CD4-positive, alpha-beta T cell (primary cell): ENCODE measurements at regions not wholly inside any gene's neighbourhood (a gene's known extent, or its start where the extent isn't known, plus 50 kb on each side); places are given as distances from the start of the nearest gene placed in this dataset.

Experiments used
- ATAC-seq: fragments of 200-7000 bp; cut with Tn5 transposase; one replicate; pipeline ENCODE4 v1.10.0; 2022; ENCODE audit warnings: mild to moderate bottlenecking; ENCODE audit not compliant: poor library complexity
- CTCF ChIA-PET: fragments of 350-600 bp; sonication (Branson Sonifier 250); formaldehyde crosslinking; loops from one replicate; lab custom pipeline; 2021; ENCODE audit warnings: antibody characterized with exemption, inconsistent platforms; lab: Charles Lee
- POLR2A ChIA-PET: fragments of 350-600 bp; sonication (Branson Sonifier 250); formaldehyde crosslinking; loops from one replicate; lab custom pipeline; 2021; ENCODE audit warnings: antibody characterized with exemption, inconsistent platforms; lab: Charles Lee
- DNase-seq, 14 experiments: peaks; one replicate each; pipeline ENCODE4 v3.0.0-alpha.2; 2013 to 2020; ENCODE audit warnings: mixed read lengths in 2 of 14
- H3K27ac ChIP-seq, 2 donors: one replicate each; pipeline versions ENCODE4 v1.5.1 to v1.7.0; 2013; ENCODE audit warnings: low read length in 2 of 2, low read depth in 1 of 2, mild to moderate bottlenecking in 1 of 2
- H3K27me3 ChIP-seq, 2 experiments: 1 replicate in 1 of 2; 2 replicates in 1 of 2; pipeline versions ENCODE4 v1.6.1 to v1.7.0; 2013; ENCODE audit warnings: low read length in 2 of 2, control low read depth in 1 of 2, mild to moderate bottlenecking in 1 of 2, moderate library complexity in 1 of 2; ENCODE audit not compliant: insufficient read depth in 2 of 2, control insufficient read depth in 1 of 2
- H3K36me3 ChIP-seq: one replicate; pipeline ENCODE4 v1.6.1; 2013; ENCODE audit warnings: low read length, control low read depth; ENCODE audit not compliant: insufficient read depth
- H3K4me1 ChIP-seq: one replicate; pipeline ENCODE4 v1.6.1; 2013; ENCODE audit warnings: low read length, control low read depth; ENCODE audit not compliant: insufficient read depth
- H3K4me3 ChIP-seq: one replicate; pipeline ENCODE4 v1.5.1; 2013; ENCODE audit warnings: mild to moderate bottlenecking, low read length, moderate library complexity
- H3K9me3 ChIP-seq, 2 experiments: 1 replicate in 1 of 2; 2 replicates in 1 of 2; pipeline versions ENCODE4 v1.6.1 to v1.7.0; 2013; ENCODE audit warnings: low read length in 2 of 2, mild to moderate bottlenecking in 2 of 2, control low read depth in 1 of 2, moderate library complexity in 1 of 2; ENCODE audit not compliant: control insufficient read depth in 1 of 2, insufficient read depth in 1 of 2
- H3K27ac Mint-ChIP-seq: one replicate; pipeline ENCODE4 v1.8.0; 2020; ENCODE audit warnings: mixed read lengths
- H3K27me3 Mint-ChIP-seq: one replicate; pipeline ENCODE4 v1.8.0; 2021; ENCODE audit warnings: mixed read lengths
- H3K36me3 Mint-ChIP-seq: one replicate; pipeline ENCODE4 v1.8.0; 2021; ENCODE audit warnings: low read depth, mixed read lengths
- H3K4me1 Mint-ChIP-seq: one replicate; pipeline ENCODE4 v1.8.0; 2021; ENCODE audit warnings: low read depth, mixed read lengths
- H3K4me3 Mint-ChIP-seq: one replicate; pipeline ENCODE4 v1.8.0; 2020; ENCODE audit warnings: mild to moderate bottlenecking, mixed read lengths
- H3K9me3 Mint-ChIP-seq: one replicate; pipeline ENCODE4 v1.8.0; 2020; ENCODE audit warnings: mixed read lengths
- CTCF ChIP-seq: fragments of 200-600 bp; IDR thresholded peaks from one replicate; pipeline ENCODE4 v1.8.0; 2022; ENCODE audit warnings: antibody characterized with exemption, mild to moderate bottlenecking
- intact Hi-C, 2 experiments: fragments of 100-400 bp; cut with DNase I in 1 of 2; cut with micrococcal nuclease in 1 of 2; formaldehyde crosslinking; loops; one replicate each; pipeline versions ENCODE4 v1.15.1 to v1.9.0; 2023 to 2025; cut with DNase I, micrococcal nuclease

GRCh38 chr1:238649200-238649599 lies 737.2 kb upstream of the CHRM3 start:
- CTCF ChIA-PET = interaction anchor here (1.8 kb wide), 1 partner anchor 11 kb away, joined by 3 read pairs; no protein-coding TSS in a partner anchor
- no peaks in the 10 kb centered on the region for H3K36me3 ChIP-seq
- no peak overlapping the region for H3K4me3 ChIP-seq
- H3K4me1 Mint-ChIP-seq = no peaks in the 10 kb centered on the region
- no peak overlapping the region for H3K27ac ChIP-seq
- H3K27ac Mint-ChIP-seq = no peak overlapping the region
- no peak overlapping the region for H3K4me3 Mint-ChIP-seq
- H3K4me1 ChIP-seq = no peaks in the 10 kb centered on the region
- no peaks in the 10 kb centered on the region for H3K27me3 ChIP-seq
- ATAC-seq (no peak), DNase-seq (no peak)
- H3K9me3 Mint-ChIP-seq = peaks cover 4% of the 10 kb centered on the region
- no peaks in the 10 kb centered on the region for H3K27me3 Mint-ChIP-seq
- H3K9me3 ChIP-seq = no peaks in the 10 kb centered on the region
- POLR2A ChIA-PET = no interaction called here
- no peaks in the 10 kb centered on the region for H3K36me3 Mint-ChIP-seq
- no peak for TF ChIP-seq CTCF
- intact Hi-C loops = no loop called here

GRCh38 chr1:238648751-238649150 lies 737.6 kb upstream of the CHRM3 start:
- no peak overlapping the region for H3K4me3 Mint-ChIP-seq
- Histone ChIP-seq H3K36me3 (no peaks in the 10 kb centered on the region), H3K27ac (no peak overlapping the region), H3K27me3 (no peaks in the 10 kb centered on the region), H3K4me3 (no peak overlapping the region), H3K4me1 (no peaks in the 10 kb centered on the region), H3K9me3 (no peaks in the 10 kb centered on the region)
- no peaks in the 10 kb centered on the region for H3K36me3 Mint-ChIP-seq
- H3K4me1 Mint-ChIP-seq = no peaks in the 10 kb centered on the region
- H3K27ac Mint-ChIP-seq = no peak overlapping the region
- H3K9me3 Mint-ChIP-seq = peaks cover under 1% of the 10 kb centered on the region
- no peak for TF ChIP-seq CTCF
- intact Hi-C loops = no loop called here
- POLR2A ChIA-PET = no interaction called here
- no peak for DNase-seq
- ATAC-seq = no peak
- CTCF ChIA-PET = interaction anchor here (1.8 kb wide), 1 partner anchor 11 kb away, joined by 3 read pairs; no protein-coding TSS in a partner anchor
- no peaks in the 10 kb centered on the region for H3K27me3 Mint-ChIP-seq

GRCh38 chr1:238648296-238648695 lies 738.1 kb upstream of the CHRM3 start:
- Histone ChIP-seq H3K9me3 (no peaks in the 10 kb centered on the region), H3K4me3 (no peak overlapping the region), H3K27ac (no peak overlapping the region), H3K36me3 (no peaks in the 10 kb centered on the region), H3K4me1 (no peaks in the 10 kb centered on the region), H3K27me3 (no peaks in the 10 kb centered on the region)
- Mint-ChIP-seq H3K36me3 (no peaks in the 10 kb centered on the region), H3K4me1 (no peaks in the 10 kb centered on the region), H3K9me3 (no peaks in the 10 kb centered on the region), H3K4me3 (no peak overlapping the region), H3K27me3 (no peaks in the 10 kb centered on the region), H3K27ac (no peak overlapping the region)
- ATAC-seq (no peak), DNase-seq (no peak)
- no peak for TF ChIP-seq CTCF
- intact Hi-C loops = no loop called here
- CTCF ChIA-PET = interaction anchor here (1.8 kb wide), 1 partner anchor 10 kb away, joined by 3 read pairs; no protein-coding TSS in a partner anchor
- POLR2A ChIA-PET = no interaction called here
